Stimulated activated CD4-positive, alpha-beta T cell treated with anti-CD3 and anti-CD28 coated beads, Interleukin-12 subunit alpha, Interleukin-12 subunit beta, amount 100 ng/mL, for 48 hours (primary cell): ENCODE measurements at regions not wholly inside any gene's neighbourhood (a gene's known extent, or its start where the extent isn't known, plus 50 kb on each side); places are given as distances from the start of the nearest gene placed in this dataset.
"Not testable (repeated sequence)": the region's sequence is repeated elsewhere in the genome, so short reads cannot be mapped to it uniquely, and the experiment has no call there.

Experiments used
- DNase-seq, 3 donors: peaks; one replicate each; pipeline ENCODE4 v3.0.0-alpha.2; 2020; ENCODE audit warnings: low read depth in 2 of 3, low spot score in 1 of 3

DNA sequence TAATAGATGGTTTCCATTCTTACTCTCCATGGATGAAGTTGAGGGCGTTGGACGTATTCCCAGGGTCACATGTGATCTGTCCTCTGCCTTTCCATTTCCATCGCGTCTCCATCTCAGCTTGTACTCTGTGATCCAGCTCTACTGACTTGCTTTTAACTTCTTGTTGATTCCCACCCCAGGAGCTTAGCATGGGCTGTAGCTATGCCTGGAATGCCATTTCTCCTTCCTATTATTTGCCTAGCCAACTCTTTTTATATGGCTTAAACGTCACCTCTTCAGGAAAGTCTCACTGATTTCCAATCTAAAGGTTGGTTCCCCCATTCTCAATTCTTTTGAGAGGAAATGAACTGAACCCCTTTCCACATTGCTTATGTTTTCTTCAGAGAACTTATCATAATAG is 475.9 kb downstream of the XYLT1 start:
- DNase-seq: no peak

DNA sequence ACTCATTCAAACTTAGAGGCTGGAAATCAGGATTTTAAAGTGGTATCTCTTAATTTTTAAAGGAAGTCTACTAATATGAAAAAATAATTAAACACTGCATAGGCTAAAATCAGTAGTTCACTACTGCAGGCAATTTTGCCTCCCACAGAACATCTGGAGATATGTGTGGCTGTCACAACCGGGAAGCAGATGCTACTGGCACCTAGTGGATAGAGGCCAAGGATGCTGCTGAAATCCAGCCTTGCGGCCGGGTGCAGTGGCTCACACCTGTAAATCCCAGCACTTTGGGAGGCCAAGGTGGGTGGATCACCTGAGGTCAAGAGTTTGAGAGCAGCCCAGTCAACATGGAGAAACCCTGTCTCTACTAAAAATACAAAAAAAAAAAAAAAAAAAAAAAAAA is 473.9 kb downstream of the XYLT1 start:
- DNase-seq: no peak

- DNase-seq: no peak
Observed at GRCh38 chr16:16997349-16997748, 473.4 kb downstream of the XYLT1 start.

DNA sequence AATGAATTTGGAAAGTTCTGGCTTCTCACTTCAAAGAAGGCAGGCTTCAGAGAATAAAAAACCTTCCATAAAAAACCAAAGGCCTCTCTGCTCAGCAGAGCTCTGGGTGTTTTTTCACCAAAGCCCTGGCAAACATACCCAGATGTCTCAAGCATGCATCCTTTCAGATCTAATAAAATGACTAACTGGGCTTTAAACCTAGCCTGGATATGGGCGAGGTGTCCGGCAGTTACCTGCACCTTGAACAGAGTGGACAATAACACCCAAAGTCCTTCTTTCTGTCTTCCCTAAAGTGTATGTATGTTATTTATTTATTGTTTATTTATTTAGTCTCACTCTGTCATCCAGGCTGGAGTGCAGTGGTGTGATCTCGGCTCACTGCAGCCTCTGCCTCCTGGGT is 469.3 kb downstream of the XYLT1 start:
- no peak for DNase-seq

GRCh38 chr16:17002565-17002964 is 468.2 kb downstream of the XYLT1 start:
- no peak for DNase-seq

DNA sequence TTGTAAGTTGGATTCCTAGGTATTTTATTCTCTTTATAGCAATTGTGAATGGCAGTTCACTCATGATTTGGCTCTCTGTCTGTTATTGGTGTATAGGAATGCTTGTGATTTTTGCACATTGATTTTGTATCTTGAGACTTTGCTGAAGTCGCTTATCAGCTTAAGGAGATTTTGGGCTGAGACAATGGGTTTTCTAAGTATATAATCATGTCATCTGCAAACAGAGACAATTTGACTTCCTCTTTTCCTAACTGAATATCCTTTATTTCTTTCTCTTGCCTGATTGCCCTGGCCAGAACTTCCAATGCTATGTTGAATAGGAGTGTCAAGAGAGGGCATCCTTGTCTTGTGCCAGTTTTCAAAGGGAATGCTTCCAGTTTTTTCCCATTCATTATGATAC is 464.8 kb downstream of the XYLT1 start:
- DNase-seq: not testable (repeated sequence)

DNA sequence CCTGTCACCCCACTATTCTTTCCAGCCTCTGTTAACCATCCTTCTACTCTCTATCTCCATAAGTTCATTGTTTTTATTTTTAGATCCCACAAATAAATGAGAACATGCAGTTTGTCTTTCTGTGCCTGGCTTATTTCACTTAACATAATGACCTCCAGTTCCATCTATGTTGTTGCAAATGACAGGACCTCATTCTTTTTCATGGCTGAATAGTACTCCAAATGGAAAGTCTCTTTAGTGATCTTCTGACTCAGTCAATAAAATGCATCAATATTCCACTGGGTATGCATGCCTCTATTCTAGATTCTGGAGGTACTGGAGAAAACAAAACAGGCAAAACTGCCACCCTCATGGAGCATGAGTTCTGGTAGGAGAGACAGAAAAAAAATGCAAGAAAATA is 459.0 kb downstream of the XYLT1 start:
- no peak for DNase-seq

DNA sequence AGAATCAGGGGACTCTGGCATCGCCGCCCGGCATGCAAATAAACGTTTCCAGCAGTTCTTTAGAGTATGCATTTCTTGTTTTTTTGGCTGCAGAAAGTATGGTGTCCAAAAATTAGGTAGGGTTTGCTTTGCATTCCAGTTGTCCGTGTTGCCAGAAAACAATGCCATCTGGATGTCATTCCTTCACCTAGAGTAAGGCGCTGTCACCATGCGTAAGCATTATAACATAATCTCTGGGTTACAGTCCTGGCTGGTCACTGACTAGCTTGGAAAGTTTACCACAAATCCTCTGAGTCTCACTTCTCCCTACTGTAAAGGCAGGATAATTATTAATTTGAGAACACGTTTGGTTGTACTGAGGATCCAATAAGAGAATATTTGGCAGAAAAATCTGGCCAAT is 457.7 kb downstream of the XYLT1 start:
- DNase-seq: no peak

DNA sequence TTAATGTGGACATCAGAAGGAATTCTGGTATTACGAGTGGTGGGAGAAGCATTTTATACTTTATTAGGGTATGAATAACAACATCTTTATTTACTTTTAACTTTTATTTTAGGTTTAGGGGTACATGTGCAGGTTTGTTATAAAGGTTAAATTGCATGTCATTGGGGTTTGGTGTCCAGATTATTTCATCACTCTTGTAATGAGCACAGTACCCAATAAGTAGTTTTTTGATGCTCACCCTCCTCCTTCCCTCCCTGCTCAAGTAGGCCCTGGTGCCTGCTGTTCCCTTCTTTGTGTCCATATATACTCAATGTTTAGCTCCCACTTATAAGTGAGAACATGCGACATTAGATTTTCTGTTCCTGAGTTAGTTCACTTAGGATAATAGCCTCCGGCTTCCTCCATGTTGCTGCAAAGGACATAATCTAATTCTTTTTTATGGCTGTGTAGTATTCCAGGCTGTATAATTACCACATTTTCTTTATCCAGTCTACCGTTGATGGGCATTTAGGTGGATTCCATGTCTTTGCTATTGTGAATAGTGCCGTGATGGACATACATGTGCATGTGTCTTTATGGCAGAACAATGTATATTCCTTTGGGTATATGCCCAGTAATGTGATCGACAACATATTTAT is 456.2 kb downstream of the XYLT1 start:
- no peak for DNase-seq

GRCh38 chr16:17015702-17016101 is 455.1 kb downstream of the XYLT1 start:
- no peak for DNase-seq

DNA sequence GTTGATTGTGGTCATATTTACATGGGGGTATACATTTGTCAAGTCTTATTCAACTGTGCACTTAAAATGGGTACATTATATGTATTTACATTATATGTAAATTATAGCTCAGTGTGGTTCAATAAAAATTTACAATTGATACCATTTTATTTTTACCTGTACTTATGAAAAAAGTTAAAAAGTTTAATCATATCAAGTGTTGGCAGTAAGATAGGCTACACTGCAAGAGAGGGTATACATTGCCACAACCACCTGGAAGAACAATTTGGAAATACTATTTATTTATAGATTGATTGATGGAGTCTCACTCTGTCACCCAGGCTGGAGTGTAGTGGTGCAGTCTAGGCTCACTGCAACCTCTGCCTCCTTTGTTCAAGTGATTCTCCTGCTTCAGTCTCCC is 453.3 kb downstream of the XYLT1 start:
- no peak for DNase-seq

- DNase-seq: no peak
Observed at GRCh38 chr16:17018585-17018939, 452.2 kb downstream of the XYLT1 start.

- no peak for DNase-seq
Observed at GRCh38 chr16:17019366-17019765, 451.4 kb downstream of the XYLT1 start.

- no peak for DNase-seq
Observed at GRCh38 chr16:17023606-17024005, 447.2 kb downstream of the XYLT1 start.

DNA sequence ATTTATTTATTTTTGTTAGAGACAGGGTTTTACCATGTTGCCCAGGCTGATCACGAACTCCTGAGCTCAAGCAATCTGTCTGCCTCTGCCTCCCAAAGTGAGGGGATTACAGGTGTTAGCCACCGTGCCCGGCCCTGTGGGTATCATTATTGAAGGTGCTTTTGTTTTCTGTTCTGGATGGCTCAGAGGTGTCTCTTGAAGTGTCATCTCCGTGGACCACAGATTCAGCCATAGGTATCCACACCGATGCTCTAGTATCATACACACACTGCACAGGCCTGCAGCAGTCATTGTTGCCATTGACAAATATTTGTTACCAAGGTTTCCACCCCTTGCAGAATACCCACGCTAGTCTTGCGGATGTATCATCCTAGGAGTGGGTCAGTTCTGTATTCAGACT is 446.2 kb downstream of the XYLT1 start:
- DNase-seq: no peak

DNA sequence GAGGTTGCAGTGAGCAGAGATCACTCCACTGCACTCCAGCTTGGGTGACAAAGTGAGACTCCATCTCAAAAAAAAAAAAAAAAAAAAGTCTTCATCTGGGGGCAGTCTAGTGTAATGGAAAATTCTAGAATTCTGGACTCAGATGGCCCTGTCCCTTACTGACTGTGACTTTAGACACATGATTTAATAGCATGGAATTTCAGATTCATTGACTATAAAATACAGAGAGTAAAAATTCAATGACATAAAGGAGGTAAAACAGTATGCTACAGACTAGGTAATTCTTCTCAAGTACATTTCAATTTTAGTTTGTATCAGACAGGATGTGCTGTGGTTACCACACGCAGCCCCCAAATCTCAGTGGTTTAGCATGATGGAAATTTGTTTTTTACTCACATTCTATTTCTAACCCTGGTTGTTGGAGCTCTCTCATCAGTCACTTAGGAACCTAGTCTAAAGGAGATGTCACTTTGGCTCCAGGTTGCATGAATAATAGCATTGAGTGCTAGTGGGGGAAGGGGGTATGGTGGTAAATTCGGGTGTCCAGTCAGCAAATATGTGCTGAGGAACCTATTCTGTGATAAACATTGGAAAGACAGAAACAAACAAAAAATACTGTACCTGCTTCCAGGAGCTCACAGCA is 444.0 kb downstream of the XYLT1 start:
- DNase-seq: peak in 2 of 3 donors; percentile 3 to 8

DNA sequence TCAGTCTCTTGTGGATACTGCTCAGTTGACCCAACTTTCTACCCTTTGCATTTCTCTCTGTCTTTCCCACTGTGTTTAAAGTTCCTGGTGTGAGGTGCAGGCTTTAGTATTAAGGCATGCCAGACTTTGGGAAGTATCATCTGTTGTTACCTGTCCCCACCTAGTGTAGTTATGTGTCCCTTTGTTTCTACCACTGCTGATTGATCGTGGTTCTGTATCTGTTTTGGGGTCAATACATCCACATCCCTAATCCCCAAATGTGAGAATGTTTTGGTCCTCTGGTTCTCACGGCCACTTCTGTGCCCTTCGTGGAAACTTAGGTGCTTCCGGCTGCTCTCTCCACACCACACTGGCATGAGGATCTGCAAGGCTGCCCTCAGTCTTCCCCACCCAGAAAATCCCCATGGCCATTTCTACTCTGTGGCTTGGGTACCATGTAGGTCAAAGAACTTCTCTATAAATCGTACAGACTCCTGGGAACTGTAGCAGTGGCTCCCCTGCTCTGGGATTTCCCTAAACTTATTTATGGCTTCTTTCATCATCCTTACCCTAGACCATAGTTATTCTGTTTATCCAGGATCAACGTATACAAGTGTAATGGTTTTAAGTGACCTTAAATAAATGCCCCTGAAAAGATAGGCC is 443.2 kb downstream of the XYLT1 start:
- no peak for DNase-seq

DNA sequence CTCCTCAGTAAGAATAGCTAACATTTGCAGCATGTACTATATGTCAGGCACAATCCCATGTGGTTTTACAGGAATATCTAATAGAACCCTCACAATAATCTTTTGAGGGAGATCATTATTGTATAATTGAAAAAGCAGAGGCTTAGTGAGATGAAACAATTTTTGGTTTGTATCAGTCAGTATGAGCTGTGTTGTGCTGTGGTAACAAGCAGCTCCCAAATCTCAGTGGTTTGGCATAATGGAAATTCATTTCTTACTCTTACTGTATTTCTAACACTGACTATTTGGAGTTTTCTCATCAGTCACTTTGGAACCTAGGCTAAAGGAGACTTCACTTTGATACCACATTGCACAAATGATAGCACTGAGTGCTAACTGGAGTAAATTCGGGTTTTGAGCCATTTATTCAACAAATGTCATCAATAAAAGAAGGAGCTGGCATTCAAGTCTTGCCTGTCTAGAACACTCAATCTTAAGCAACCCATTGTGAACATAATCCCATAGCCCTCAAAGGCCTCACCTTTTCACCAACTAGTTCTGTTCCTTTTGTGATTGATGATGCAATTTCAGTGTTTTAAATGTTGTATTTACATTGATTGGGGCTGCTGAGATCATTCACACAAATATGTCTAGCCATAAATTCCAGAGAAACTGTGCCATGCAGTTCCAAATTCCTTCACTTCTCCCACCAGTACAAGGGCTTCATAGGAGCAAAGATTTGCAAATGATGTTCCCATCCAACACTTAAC is 441.0 kb downstream of the XYLT1 start:
- no peak for DNase-seq

DNA sequence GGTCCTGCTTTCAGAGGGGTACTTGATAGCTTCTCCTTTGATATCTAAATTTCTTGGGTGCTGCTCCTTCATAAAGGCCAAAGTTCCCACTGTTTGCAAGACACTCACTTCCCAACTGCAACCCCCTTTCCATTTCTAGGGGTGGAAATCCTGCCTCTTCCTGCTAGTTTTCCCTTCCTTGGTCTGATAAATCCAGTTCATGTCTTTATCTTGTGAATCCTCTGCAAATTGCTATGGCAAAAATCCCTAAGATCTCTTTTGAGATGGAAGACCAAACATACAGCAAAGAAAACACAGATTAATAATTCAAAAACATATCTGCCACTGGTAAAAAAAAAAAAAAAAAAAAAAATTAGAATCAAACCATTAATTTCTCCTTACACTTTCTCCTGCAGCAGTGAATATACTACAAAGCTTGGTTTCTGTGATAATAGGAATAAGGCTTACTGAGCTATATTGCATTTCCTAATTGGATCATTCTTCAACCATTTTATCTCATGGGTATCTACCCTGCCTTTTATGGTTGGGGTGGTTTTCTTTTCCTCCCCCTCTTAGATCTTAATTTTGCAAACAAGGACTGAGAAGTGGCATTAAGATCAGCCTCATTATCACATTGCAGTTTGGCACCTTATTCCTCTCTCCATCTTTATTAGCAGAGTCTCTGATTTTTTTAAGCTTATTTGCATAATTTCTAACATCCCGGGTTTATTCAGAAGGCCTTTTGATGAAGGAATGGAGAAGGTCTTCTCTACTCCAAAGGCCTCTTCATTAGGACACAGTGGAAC is 439.1 kb downstream of the XYLT1 start:
- DNase-seq: no peak

DNA sequence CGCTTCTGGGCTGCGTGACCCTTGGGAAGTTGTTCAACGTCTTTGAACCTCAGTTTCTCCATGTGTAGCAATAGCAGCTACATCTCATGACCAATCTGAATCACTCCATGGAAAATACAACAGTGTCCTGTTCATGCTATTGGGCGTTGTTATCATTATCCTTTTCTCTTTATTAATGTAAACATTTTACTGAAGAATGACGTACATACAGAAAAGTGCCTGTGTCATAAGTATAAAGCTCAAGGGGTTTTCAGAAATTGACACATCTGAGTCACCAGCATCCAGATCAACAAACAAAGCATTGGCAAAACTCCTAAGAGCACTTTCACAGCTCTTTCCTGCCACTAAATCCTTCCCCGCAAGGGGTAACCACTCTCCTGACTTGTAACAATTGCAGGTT is 438.4 kb downstream of the XYLT1 start:
- no peak for DNase-seq

GRCh38 chr16:17034477-17035252 is 436.1 kb downstream of the XYLT1 start:
- no peak for DNase-seq
